ACC112 (cell line): ENCODE measurements at regions not wholly inside any gene's neighbourhood (a gene's known extent, or its start where the extent isn't known, plus 50 kb on each side); places are given as distances from the start of the nearest gene placed in this dataset.
"Not testable (repeated sequence)": the region's sequence is repeated elsewhere in the genome, so short reads cannot be mapped to it uniquely, and the experiment has no call there.

Experiments
- H2AFZ ChIP-seq: fragments of 200-600 bp; sonication (generic); one replicate; pipeline ENCODE4 v1.6.0; 2017; ENCODE audit warnings: antibody characterized with exemption, low read length; ENCODE audit not compliant: unreplicated experiment
- H3K27ac ChIP-seq: fragments of 200-600 bp; sonication (generic); 2 replicates; pipeline ENCODE4 v1.5.1; 2014; ENCODE audit warnings: low read depth, mild to moderate bottlenecking, antibody characterized with exemption, low read length, moderate library complexity
- H3K27me3 ChIP-seq: fragments of 200-600 bp; sonication (generic); 2 replicates; pipeline ENCODE4 v1.6.1; 2014; ENCODE audit warnings: mild to moderate bottlenecking, antibody characterized with exemption, low read length, moderate library complexity, mixed read lengths; ENCODE audit not compliant: insufficient read depth
- H3K36me3 ChIP-seq: fragments of 200-600 bp; sonication (generic); 2 replicates; pipeline ENCODE4 v1.6.1; 2016; ENCODE audit warnings: mild to moderate bottlenecking, antibody characterized with exemption, low read length, moderate library complexity, mixed read lengths; ENCODE audit not compliant: insufficient read depth
- H3K4me1 ChIP-seq: fragments of 200-600 bp; sonication (generic); one replicate; pipeline ENCODE4 v1.6.1; 2016; ENCODE audit warnings: low read length, mixed read lengths; ENCODE audit not compliant: insufficient read depth, unreplicated experiment, control insufficient read depth
- H3K4me3 ChIP-seq: fragments of 200-600 bp; sonication (generic); 2 replicates; pipeline ENCODE4 v1.5.1; 2014; ENCODE audit warnings: mild to moderate bottlenecking, low read depth, low read length
- H3K79me2 ChIP-seq: fragments of 200-600 bp; sonication (generic); one replicate; pipeline ENCODE4 v1.6.0; 2016; ENCODE audit warnings: low read length; ENCODE audit not compliant: control insufficient read depth, unreplicated experiment, insufficient read depth

DNA sequence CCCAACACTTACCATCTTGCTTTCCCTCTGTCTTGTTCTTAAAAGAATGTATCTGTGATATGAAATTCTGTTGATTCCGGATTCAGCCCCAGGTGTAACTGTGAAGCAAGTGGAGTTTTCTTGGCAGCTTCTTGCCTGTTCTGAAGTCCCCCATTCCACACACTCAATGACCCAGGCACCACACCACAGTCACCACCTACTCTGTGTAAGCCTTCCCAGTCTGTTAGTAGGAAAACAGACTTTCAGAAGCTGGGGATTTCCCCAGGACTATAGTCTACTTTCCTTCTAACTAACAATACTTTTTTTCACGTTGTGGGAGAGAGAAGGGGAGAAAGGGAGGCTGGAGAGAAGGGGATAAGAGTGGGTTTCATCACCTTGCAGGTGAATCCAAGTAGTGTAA, 299.1 kb upstream of the PROX1 start:
- Histone ChIP-seq H3K79me2 (no peaks in the 10 kb centered on the region), H3K36me3 (no peaks in the 10 kb centered on the region), H2AFZ (no peak overlapping the region), H3K27me3 (no peaks in the 10 kb centered on the region), H3K4me3 (no peak overlapping the region), H3K27ac (no peak overlapping the region), H3K4me1 (no peaks in the 10 kb centered on the region)

DNA sequence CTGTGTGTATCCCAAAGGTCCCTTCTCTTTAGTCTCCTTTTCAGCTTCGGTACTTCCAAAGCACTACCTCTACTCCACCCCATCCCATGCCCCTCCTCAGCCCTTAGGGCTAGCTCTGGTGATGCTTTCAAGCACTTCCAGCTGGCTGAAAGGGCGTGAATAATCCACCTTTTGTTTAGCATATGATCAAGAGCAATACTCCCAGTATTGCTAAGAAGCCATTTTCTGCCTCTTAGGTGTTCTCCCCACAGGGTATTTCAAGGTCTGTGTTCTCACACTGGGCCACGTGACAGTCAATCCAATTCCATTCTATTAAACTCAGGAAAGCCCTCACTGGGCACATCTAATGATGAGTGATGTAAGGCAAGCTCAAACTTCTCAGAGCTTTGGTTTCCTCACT, 298.5 kb upstream of the PROX1 start:
- H2AFZ ChIP-seq, result no peak overlapping the region
- no peaks in the 10 kb centered on the region for H3K4me1 ChIP-seq
- no peaks in the 10 kb centered on the region for H3K27me3 ChIP-seq
- no peaks in the 10 kb centered on the region for H3K79me2 ChIP-seq
- no peaks in the 10 kb centered on the region for H3K36me3 ChIP-seq
- H3K27ac ChIP-seq, result no peak overlapping the region
- H3K4me3 ChIP-seq, result no peak overlapping the region

DNA sequence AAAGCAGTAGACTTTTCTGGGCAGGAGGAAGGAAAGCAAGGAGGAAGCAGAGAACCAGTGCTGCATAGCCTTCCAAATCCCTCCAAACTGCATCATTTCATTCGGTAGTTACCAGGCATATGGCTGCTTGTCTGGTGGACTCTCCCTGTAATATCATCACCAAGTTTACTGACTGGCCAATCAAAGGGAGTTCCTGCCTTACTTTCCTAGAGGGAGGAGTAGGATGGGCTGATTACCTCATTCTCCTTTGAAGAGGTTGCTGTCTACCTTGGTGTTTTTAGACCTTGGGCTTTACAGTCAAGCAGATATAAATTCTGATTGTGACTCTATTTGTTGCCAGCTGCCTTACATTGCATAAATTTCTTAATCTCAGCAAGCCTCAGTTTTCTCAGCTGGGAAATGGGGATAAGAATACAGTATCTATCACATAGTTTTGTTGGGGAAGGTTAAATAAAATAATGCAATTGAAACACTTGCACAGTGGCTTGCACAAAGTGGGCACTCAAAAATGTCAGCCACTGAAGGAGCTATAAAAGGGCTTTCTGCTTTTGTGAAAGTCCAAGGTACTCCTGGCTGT, 297.3 kb upstream of the PROX1 start:
- Histone ChIP-seq H3K27me3 (no peaks in the 10 kb centered on the region), H3K36me3 (no peaks in the 10 kb centered on the region), H3K27ac (no peak overlapping the region), H3K79me2 (no peaks in the 10 kb centered on the region), H3K4me1 (no peaks in the 10 kb centered on the region), H3K4me3 (no peak overlapping the region), H2AFZ (no peak overlapping the region)

DNA sequence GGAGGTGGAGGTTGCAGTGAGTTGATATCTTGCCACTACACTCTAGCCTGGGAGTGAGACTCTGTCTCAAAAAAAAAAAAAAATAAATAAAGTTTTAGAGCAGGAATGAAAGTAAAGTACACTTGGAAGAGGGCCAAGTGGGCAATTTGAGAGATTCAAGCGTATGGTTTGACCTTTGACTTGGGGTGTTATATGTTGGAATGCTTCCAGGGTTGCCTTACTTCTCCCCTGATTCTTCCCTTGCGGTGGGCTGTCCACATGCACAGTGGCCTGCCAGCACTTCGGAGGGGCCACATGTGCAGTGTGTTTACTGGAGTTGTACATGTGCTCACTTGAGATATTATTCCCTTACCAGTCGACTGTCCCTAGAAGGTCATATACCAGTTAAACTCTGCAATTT, 295.5 kb upstream of the PROX1 start:
- H3K36me3 ChIP-seq, result no peaks in the 10 kb centered on the region
- H2AFZ ChIP-seq, result no peak overlapping the region
- H3K4me1 ChIP-seq, result no peaks in the 10 kb centered on the region

DNA sequence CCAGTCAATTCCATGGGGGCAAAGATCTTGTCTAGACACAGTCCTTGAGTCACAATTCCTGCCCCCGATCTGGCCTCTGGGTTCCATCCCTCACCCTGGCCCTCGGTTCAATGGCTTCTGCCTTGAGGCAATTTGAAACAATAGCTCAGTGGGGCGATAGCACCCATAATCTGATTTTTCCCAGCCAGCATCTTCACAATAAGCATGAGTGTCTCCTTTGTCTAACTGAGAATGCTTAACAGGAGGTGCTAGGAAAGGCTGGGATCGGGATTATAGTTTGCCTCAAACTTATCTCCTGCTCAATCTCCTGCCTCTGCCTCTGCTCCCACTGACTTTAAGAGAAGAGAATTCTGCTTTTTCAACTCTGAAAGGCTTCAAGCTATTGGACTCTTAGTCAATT, 293.9 kb upstream of the PROX1 start:
- no peak overlapping the region for H2AFZ ChIP-seq
- H3K27me3 ChIP-seq, result no peaks in the 10 kb centered on the region
- H3K27ac ChIP-seq, result no peak overlapping the region
- no peak overlapping the region for H3K4me3 ChIP-seq
- H3K36me3 ChIP-seq, result no peaks in the 10 kb centered on the region
- H3K4me1 ChIP-seq, result no peaks in the 10 kb centered on the region
- no peaks in the 10 kb centered on the region for H3K79me2 ChIP-seq

More for the DNA sequence above, 295.5 kb upstream of the PROX1 start:
- H3K4me3 ChIP-seq, result no peak overlapping the region
- no peak overlapping the region for H3K27ac ChIP-seq
- no peaks in the 10 kb centered on the region for H3K79me2 ChIP-seq
- H3K27me3 ChIP-seq, result no peaks in the 10 kb centered on the region

DNA sequence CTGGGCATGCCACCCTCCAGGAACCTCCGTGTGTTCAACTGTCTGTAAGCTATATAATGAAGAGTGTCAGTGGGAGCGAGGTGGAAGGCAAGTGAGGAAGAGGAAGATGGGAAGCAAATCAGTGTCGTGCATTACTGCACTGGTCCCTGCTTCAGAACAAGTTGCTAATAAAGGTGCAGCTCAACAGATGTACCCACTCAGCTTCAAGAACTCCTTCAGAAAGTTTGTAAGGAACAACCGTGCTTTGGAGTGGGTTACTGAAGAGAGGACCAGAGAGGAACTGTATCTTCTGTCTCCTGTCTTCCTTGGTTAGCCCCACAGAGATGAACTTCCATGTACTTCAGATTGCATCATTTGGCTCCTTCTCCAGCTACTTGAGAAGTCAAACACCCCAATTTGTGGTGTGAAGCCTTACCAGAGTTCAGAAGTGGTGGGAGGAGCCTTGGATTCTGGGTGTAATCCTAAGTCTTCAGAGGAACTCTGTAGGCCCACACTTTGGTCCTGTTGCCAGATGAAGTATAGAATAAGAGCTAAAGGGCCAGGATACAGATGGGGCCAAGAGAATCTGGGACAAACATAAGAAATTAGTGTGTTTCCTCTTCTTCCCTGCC, 290.5 kb upstream of the PROX1 start:
- H3K27me3 ChIP-seq, result no peaks in the 10 kb centered on the region
- H3K79me2 ChIP-seq, result no peaks in the 10 kb centered on the region
- no peak overlapping the region for H3K4me3 ChIP-seq
- no peaks in the 10 kb centered on the region for H3K4me1 ChIP-seq
- H3K36me3 ChIP-seq, result no peaks in the 10 kb centered on the region
- no peak overlapping the region for H3K27ac ChIP-seq
- no peak overlapping the region for H2AFZ ChIP-seq

DNA sequence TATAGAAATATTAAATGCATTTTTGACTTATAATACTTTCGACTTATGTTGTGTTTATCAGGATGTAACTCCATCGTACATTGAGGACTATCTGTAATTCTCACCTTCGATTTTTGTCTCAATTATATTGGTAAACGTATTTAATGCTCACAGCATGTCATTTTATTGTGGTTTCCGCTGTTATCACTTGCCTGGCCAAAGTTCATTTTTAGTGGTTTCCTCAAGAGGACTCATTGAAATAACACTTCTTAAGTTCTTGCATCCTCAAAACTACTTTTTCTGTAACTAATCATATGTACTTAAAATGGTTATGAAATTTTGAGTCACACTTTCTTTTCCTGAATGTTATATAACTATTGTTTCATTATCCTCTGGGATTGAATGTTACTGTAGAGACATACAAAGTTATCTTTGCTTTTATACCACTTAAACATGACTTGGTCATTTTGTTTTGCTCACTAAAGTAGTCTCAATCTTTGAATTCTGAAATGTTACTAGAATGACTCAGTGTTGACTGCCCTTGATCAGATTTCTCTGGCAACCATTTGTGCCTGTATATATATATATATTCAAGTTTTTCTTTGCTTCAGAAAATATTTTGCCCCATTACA, 289.6 kb upstream of the PROX1 start:
- Histone ChIP-seq H3K27ac (no peak overlapping the region), H3K27me3 (no peaks in the 10 kb centered on the region), H3K4me3 (no peak overlapping the region), H3K4me1 (no peaks in the 10 kb centered on the region), H3K79me2 (no peaks in the 10 kb centered on the region), H2AFZ (no peak overlapping the region), H3K36me3 (no peaks in the 10 kb centered on the region)

DNA sequence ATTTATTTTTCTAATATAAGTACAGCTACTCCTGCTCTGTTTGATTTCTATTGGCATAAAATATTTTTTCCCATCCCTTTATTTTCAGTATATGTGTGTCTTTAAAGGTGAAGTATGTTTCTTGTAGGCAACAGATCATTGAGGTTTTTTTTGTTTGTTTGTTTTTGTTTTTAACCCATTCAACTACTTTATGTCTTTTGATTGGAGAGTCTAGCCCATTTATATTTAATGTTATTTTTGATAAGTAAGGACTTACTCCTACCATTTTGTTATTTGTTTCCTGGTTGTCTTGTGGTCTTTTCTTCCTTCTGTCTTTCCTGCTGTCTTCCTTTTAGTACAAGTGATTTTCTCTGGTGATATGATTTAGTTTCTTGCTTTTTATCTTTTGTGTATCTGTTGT, 285.1 kb upstream of the PROX1 start:
- no peaks in the 10 kb centered on the region for H3K4me1 ChIP-seq
- H3K27ac ChIP-seq, result no peak overlapping the region
- no peak overlapping the region for H2AFZ ChIP-seq
- H3K4me3 ChIP-seq, result no peak overlapping the region
- no peaks in the 10 kb centered on the region for H3K27me3 ChIP-seq
- no peaks in the 10 kb centered on the region for H3K79me2 ChIP-seq
- no peaks in the 10 kb centered on the region for H3K36me3 ChIP-seq

DNA sequence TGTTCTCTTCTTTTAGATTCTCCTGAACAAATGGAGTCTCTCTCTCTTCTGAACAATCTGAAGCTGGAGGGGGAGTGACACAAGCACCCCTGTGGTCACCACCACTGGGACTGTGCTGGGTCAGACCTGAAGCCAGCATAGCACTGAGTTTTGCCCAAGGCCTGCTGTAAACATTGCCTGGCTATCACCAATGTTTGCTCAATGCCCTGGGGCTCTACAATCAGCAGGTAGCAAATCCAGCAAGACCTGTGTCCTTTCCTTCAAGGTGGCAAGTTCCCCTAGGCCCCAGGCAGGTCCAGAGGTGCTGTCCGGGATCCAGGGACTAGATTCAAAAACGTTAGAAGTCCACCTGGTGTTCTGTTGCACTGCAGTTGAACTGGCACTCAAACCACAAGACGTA, 282.8 kb upstream of the PROX1 start:
- Histone ChIP-seq H3K4me1 (no peaks in the 10 kb centered on the region), H3K27ac (no peak overlapping the region), H3K79me2 (no peaks in the 10 kb centered on the region), H3K36me3 (no peaks in the 10 kb centered on the region), H3K4me3 (no peak overlapping the region), H3K27me3 (no peaks in the 10 kb centered on the region), H2AFZ (no peak overlapping the region)

DNA sequence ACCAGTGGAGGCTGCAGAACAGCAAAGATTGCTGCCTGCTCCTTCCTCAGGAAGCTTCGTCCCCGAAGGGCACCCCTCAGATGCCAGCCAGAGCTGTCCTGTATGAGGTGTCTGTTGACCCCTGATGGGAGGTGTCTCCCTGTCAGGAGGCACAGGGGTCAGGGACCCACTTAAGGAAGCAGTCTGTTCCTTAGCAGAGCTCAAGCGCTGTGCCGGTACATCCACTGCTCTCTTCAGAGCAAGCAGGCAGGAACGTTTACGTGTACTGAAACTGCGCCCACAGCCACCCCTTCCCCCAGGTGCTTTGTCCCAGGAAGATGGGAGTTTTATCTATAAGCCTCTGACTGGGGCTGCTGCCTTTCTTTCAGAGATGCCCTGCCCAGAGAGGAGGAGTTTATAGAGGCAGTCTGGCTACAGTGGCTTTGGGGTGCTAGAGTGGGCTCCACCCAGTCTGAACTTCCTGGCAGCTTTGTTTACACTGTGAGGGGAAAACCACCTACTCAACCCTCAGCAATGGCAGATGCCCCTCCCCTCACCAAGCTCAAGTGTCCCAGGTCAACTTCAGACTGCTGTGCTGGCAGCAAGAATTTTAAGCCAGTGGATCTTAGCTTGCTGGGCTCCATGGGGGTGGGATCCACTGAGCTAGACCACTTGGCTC, 275.8 kb upstream of the PROX1 start:
- not testable (repeated sequence) for H3K79me2 ChIP-seq, H3K27ac ChIP-seq, H3K4me1 ChIP-seq

DNA sequence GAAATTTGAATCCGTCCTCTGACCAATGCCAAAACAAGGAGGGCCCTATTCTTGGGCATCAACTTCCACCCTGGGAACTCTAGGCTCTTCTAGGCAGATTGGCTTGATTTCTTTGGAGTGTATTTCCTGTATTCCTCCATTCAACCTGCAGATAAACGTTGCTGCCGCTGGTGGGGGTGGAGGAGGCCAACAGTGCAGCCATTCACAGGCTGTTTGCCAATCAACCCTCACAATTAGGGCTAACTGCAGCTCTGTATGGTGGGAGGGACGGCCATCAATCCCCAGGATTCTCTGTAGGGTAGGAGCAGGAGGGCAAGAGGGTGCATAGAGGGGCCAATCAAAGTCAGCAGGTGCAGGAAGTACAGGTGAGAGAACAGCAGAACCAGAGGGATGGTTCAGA, 273.1 kb upstream of the PROX1 start:
- H2AFZ ChIP-seq, result no peak overlapping the region
- no peak overlapping the region for H3K27ac ChIP-seq
- no peaks in the 10 kb centered on the region for H3K27me3 ChIP-seq
- no peaks in the 10 kb centered on the region for H3K4me1 ChIP-seq
- H3K4me3 ChIP-seq, result no peak overlapping the region
- H3K36me3 ChIP-seq, result no peaks in the 10 kb centered on the region
- no peaks in the 10 kb centered on the region for H3K79me2 ChIP-seq

More for the DNA sequence above, 275.8 kb upstream of the PROX1 start:
- not testable (repeated sequence) for H3K36me3 ChIP-seq, H3K4me3 ChIP-seq, H2AFZ ChIP-seq, H3K27me3 ChIP-seq
